ENCODE measurements at regions not wholly inside any gene's neighbourhood (a gene's known extent, or its start where the extent isn't known, plus 50 kb on each side); places are given as distances from the start of the nearest gene placed in this dataset.
A peak's percentile ranks its signal among the peaks of the same experiment; 100 is the strongest.

GRCh38 chr1:82451191-82451590, 650.5 kb downstream of the ADGRL2 start:
- Mint-ChIP-seq H3K27me3 (ENCODE audit: low read depth) (no peaks in the 10 kb centered on the region), H3K4me3 (no peak overlapping the region), H3K4me1 (peaks cover 12% of the 10 kb centered on the region), H3K36me3 (peaks cover 7% of the 10 kb centered on the region), H3K27ac (no peak overlapping the region), H3K9me3 (peaks cover 30% of the 10 kb centered on the region)
- DNase-seq (ENCODE audit: low spot score in 2 of 2, unreplicated experiment in 2 of 2), result no peak
- no peak for TF ChIP-seq CTCF (IDR thresholded peaks at IDR 0.05; ENCODE audit: unreplicated experiment)

GRCh38 chr1:82449506-82450057, 648.8 kb downstream of the ADGRL2 start:
- Mint-ChIP-seq H3K27me3 (ENCODE audit: low read depth) (no peaks in the 10 kb centered on the region), H3K27ac (no peak overlapping the region), H3K4me3 (no peak overlapping the region), H3K36me3 (peaks cover 7% of the 10 kb centered on the region), H3K4me1 (peaks cover 7% of the 10 kb centered on the region), H3K9me3 (peaks cover 34% of the 10 kb centered on the region)
- no peak for TF ChIP-seq CTCF (IDR thresholded peaks at IDR 0.05; ENCODE audit: unreplicated experiment)
- no peak for DNase-seq (ENCODE audit: low spot score in 2 of 2, unreplicated experiment in 2 of 2)

GRCh38 chr1:82446955-82447354, 646.2 kb downstream of the ADGRL2 start:
- Mint-ChIP-seq H3K9me3 (peaks cover 16% of the 10 kb centered on the region), H3K4me3 (no peak overlapping the region), H3K27ac (no peak overlapping the region), H3K36me3 (peaks cover 2% of the 10 kb centered on the region), H3K4me1 (peaks cover 7% of the 10 kb centered on the region), H3K27me3 (ENCODE audit: low read depth) (no peaks in the 10 kb centered on the region)
- no peak for DNase-seq (ENCODE audit: low spot score in 2 of 2, unreplicated experiment in 2 of 2)
- TF ChIP-seq CTCF (IDR thresholded peaks at IDR 0.05; ENCODE audit: unreplicated experiment), result no peak

GRCh38 chr1:82446236-82446635, 645.5 kb downstream of the ADGRL2 start:
- Mint-ChIP-seq H3K4me3 (no peak overlapping the region), H3K27ac (peak overlapping the region; percentile 14), H3K4me1 (peaks cover 7% of the 10 kb centered on the region), H3K27me3 (ENCODE audit: low read depth) (no peaks in the 10 kb centered on the region), H3K9me3 (peaks cover 9% of the 10 kb centered on the region), H3K36me3 (no peaks in the 10 kb centered on the region)
- DNase-seq (ENCODE audit: low spot score in 2 of 2, unreplicated experiment in 2 of 2), result no peak
- no peak for TF ChIP-seq CTCF (IDR thresholded peaks at IDR 0.05; ENCODE audit: unreplicated experiment)

GRCh38 chr1:82445827-82446226, 645.1 kb downstream of the ADGRL2 start:
- Mint-ChIP-seq H3K4me1 (peaks cover 7% of the 10 kb centered on the region), H3K36me3 (no peaks in the 10 kb centered on the region), H3K4me3 (no peak overlapping the region), H3K27me3 (ENCODE audit: low read depth) (no peaks in the 10 kb centered on the region), H3K27ac (no peak overlapping the region), H3K9me3 (peaks cover 7% of the 10 kb centered on the region)
- no peak for DNase-seq (ENCODE audit: low spot score in 2 of 2, unreplicated experiment in 2 of 2)
- no peak for TF ChIP-seq CTCF (IDR thresholded peaks at IDR 0.05; ENCODE audit: unreplicated experiment)

GRCh38 chr1:82445132-82445531, 644.4 kb downstream of the ADGRL2 start:
- H3K4me1 Mint-ChIP-seq, result peaks cover 7% of the 10 kb centered on the region
- H3K4me3 Mint-ChIP-seq, result no peak overlapping the region
- H3K36me3 Mint-ChIP-seq, result no peaks in the 10 kb centered on the region
- no peaks in the 10 kb centered on the region for H3K27me3 Mint-ChIP-seq (ENCODE audit: low read depth)
- H3K9me3 Mint-ChIP-seq, result peaks cover 6% of the 10 kb centered on the region
- no peak for TF ChIP-seq CTCF (IDR thresholded peaks at IDR 0.05; ENCODE audit: unreplicated experiment)
- no peak overlapping the region for H3K27ac Mint-ChIP-seq
- DNase-seq (ENCODE audit: low spot score in 2 of 2, unreplicated experiment in 2 of 2), result no peak
